ENCODE measurements at regions not wholly inside any gene's neighbourhood (a gene's known extent, or its start where the extent isn't known, plus 50 kb on each side); places are given as distances from the start of the nearest gene placed in this dataset.
"Not testable (repeated sequence)": the region's sequence is repeated elsewhere in the genome, so short reads cannot be mapped to it uniquely, and the experiment has no call there.

DNA sequence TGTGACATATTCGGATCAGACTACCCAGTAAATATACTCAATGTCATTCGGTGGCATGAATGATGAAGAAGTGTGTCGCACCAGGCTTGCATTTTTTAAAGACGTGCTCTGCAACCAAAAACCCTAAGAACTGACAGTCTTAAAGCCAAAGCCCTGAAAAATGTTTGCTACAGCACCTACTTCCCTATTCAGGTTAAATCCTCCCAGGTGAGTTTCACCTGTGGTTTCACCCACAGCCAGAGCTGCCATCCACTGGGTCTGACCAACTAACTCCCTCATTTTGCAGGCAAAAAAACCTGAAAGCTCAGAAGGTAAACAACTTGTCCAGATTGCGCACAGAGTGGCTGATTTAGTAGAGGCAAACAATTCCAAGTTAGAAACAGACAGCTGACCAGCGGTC, 222.3 kb upstream of the MGAT5 start:
- TF ChIP-seq, protein P1, sequence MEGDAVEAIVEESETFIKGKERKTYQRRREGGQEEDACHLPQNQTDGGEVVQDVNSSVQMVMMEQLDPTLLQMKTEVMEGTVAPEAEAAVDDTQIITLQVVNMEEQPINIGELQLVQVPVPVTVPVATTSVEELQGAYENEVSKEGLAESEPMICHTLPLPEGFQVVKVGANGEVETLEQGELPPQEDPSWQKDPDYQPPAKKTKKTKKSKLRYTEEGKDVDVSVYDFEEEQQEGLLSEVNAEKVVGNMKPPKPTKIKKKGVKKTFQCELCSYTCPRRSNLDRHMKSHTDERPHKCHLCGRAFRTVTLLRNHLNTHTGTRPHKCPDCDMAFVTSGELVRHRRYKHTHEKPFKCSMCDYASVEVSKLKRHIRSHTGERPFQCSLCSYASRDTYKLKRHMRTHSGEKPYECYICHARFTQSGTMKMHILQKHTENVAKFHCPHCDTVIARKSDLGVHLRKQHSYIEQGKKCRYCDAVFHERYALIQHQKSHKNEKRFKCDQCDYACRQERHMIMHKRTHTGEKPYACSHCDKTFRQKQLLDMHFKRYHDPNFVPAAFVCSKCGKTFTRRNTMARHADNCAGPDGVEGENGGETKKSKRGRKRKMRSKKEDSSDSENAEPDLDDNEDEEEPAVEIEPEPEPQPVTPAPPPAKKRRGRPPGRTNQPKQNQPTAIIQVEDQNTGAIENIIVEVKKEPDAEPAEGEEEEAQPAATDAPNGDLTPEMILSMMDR (conservative IDR thresholded peaks at IDR 0.05; ENCODE audit: low read length), result no peak
- TF ChIP-seq EZH2phosphoT487 (IDR thresholded peaks at IDR 0.05; ENCODE audit: borderline replicate concordance, low read depth, low read length), result no peak
- H3K27ac ChIP-seq (ENCODE audit: low read depth, low read length, poor library complexity, severe bottlenecking), result no peak overlapping the region
- H3K4me3 ChIP-seq (ENCODE audit: low read depth, low read length, poor library complexity, severe bottlenecking), result no peak overlapping the region
- POLR2A ChIA-PET, result no interaction called here
- no peaks in the 10 kb centered on the region for H3K79me2 ChIP-seq (ENCODE audit: insufficient read depth, low read depth, low read length)
- intact Hi-C loops (cut with micrococcal nuclease; ENCODE audit: unreplicated experiment), result no loop called here
- no peaks in the 10 kb centered on the region for H3K9me3 ChIP-seq (ENCODE audit: low read length)
- CTCF ChIA-PET (ENCODE audit: unreplicated experiment), result no interaction called here
- H3K9me2 ChIP-seq (ENCODE audit: insufficient read depth, low read length), result no peaks in the 10 kb centered on the region
- no peaks in the 10 kb centered on the region for H4K20me1 ChIP-seq (ENCODE audit: insufficient read depth, low read length)
- no peaks in the 10 kb centered on the region for H3K4me1 ChIP-seq (ENCODE audit: insufficient read depth, low read length, poor library complexity, severe bottlenecking)
- no peak for DNase-seq (ENCODE audit: low spot score)
- BruUV-seq (replicated peaks), result no TSS peak
- H2AFZ ChIP-seq (ENCODE audit: low read length), result no peak overlapping the region
- H3K4me2 ChIP-seq (ENCODE audit: low read length), result no peak overlapping the region
- no peaks in the 10 kb centered on the region for H3K36me3 ChIP-seq (ENCODE audit: insufficient read depth, low read length)

DNA sequence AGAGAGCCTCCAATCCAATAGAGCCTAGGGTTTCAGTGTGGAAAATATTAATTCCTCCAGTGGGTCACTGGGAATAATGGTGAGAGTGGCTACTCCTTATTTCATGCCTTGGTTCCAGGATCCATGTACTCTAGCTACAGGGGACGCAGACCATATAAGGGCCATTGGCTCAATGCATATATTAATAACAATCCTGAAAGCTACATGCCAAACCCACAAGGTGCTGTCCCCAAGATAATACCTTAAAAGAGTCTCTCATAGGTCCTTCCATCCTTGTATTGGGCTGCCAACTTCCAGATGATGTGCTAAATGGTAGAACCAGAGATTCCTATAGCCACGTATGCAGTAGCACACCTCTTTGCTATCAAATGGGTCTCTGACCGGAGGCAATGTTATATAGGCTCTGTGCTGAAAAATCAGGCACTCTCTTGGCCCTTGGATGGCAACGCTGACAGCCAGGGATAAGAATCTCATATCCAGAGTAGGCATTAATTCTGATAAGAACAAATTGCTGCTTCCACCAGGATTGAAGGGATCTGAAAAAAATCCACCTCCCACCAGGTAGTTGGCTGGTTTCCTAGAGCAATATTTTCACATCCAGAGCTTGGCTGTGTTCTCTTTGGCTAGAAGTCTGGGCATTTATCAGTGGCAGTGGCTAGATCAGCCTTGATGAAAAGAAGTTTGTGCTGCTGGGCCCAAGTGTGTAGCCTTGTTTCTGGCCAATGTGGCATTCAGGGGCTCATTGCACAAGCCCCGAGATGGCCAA, 218.1 kb upstream of the MGAT5 start:
- no peak for DNase-seq (ENCODE audit: low spot score)
- ChIA-PET POLR2A (no interaction called here), CTCF (ENCODE audit: unreplicated experiment) (no interaction called here)
- no peak overlapping the region for H3K4me2 ChIP-seq (ENCODE audit: low read length)
- no peaks in the 10 kb centered on the region for H4K20me1 ChIP-seq (ENCODE audit: insufficient read depth, low read length)
- no peaks in the 10 kb centered on the region for H3K9me2 ChIP-seq (ENCODE audit: insufficient read depth, low read length)
- H2AFZ ChIP-seq (ENCODE audit: low read length), result no peak overlapping the region
- peaks cover 19% of the 10 kb centered on the region for H3K9me3 ChIP-seq (ENCODE audit: low read length)
- H3K27ac ChIP-seq (ENCODE audit: low read depth, low read length, poor library complexity, severe bottlenecking), result no peak overlapping the region
- H3K36me3 ChIP-seq (ENCODE audit: insufficient read depth, low read length), result no peaks in the 10 kb centered on the region
- H3K4me1 ChIP-seq (ENCODE audit: insufficient read depth, low read length, poor library complexity, severe bottlenecking), result peaks cover 18% of the 10 kb centered on the region
- no peak for TF ChIP-seq EZH2phosphoT487 (IDR thresholded peaks at IDR 0.05; ENCODE audit: borderline replicate concordance, low read depth, low read length)
- TF ChIP-seq, protein P1 (conservative IDR thresholded peaks at IDR 0.05; ENCODE audit: low read length), result no peak
- BruUV-seq (replicated peaks), result no TSS peak
- no peaks in the 10 kb centered on the region for H3K79me2 ChIP-seq (ENCODE audit: insufficient read depth, low read depth, low read length)
- intact Hi-C loops (cut with micrococcal nuclease; ENCODE audit: unreplicated experiment), result no loop called here
- no peak overlapping the region for H3K4me3 ChIP-seq (ENCODE audit: low read depth, low read length, poor library complexity, severe bottlenecking)

DNA sequence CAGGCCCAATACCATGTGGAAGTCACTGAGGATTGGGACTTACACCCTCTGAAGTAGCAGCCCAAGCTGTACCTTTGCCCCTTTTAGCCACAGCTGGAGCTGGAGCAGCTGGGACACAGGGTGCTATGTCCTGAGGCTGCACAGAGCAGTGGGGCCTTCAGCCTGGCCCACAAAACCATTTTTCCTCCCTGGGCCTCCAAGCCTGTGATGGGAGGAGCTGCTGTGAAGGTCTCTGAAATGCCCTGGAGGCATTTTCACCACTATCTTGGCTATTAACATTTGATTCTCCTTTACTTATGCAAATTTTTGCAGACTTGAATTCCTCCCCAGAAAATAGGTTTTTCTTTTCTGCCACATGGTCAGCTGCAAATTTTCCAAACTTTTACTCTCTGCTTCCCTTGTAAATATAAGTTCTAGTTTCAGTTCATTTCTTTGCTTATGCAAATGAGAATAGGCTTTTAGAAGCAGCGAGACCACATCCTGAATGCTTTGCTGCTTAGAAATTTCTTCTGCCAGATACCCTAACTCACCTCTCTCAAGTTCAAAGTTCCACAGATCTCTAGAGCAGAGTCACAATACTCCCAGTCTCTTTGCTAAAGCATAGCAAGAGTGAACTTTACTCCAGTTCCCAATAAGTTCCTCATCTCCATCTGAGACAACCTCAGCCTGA, 213.8 kb upstream of the MGAT5 start:
- TF ChIP-seq EZH2phosphoT487 (IDR thresholded peaks at IDR 0.05; ENCODE audit: borderline replicate concordance, low read depth, low read length), result no peak
- TF ChIP-seq, protein P1 (conservative IDR thresholded peaks at IDR 0.05; ENCODE audit: low read length), result no peak
- H4K20me1 ChIP-seq (ENCODE audit: insufficient read depth, low read length), result no peaks in the 10 kb centered on the region
- ChIA-PET CTCF (ENCODE audit: unreplicated experiment) (no interaction called here), POLR2A (no interaction called here)
- H3K9me3 ChIP-seq (ENCODE audit: low read length), result peaks cover 25% of the 10 kb centered on the region
- H3K9me2 ChIP-seq (ENCODE audit: insufficient read depth, low read length), result no peaks in the 10 kb centered on the region
- no peaks in the 10 kb centered on the region for H3K36me3 ChIP-seq (ENCODE audit: insufficient read depth, low read length)
- peak overlapping the region; percentile 28 for H3K4me3 ChIP-seq (ENCODE audit: low read depth, low read length, poor library complexity, severe bottlenecking)
- H3K4me2 ChIP-seq (ENCODE audit: low read length), result peak overlapping the region; percentile 21
- H3K4me1 ChIP-seq (ENCODE audit: insufficient read depth, low read length, poor library complexity, severe bottlenecking), result peaks cover 34% of the 10 kb centered on the region
- no TSS peak for BruUV-seq (replicated peaks)
- intact Hi-C loops (cut with micrococcal nuclease; ENCODE audit: unreplicated experiment), result no loop called here
- DNase-seq (ENCODE audit: low spot score), result peak; percentile 40
- peak overlapping the region; percentile 44 for H3K27ac ChIP-seq (ENCODE audit: low read depth, low read length, poor library complexity, severe bottlenecking)
- peak overlapping the region; percentile 37; the same call in 1 of the 2 replicates for H2AFZ ChIP-seq (ENCODE audit: low read length)
- H3K79me2 ChIP-seq (ENCODE audit: insufficient read depth, low read depth, low read length), result no peaks in the 10 kb centered on the region

DNA sequence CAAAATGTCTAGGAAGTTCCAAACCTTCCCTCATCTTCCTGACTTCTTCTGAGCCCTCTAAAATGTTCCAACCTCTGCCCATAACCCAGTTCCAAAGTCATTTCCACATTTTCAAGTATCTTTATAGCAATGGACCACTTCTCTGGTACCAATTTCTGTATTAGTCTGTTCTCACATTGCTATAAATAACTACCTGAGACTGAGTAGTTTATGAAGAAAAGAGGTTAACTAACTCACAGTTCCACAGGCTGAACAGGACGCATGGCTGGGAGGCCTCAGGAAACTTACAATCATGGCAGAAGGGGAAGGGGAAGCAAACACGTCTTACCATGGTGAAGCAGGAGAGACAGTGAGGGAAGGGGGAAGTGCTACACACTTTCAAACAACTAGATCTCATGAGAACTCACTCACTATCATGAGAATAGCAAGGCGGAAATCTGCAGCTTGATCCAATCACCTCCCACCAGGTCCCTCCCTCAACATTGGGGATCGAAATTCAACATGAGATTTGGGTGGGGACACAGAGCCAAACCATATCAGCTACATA, 213.2 kb upstream of the MGAT5 start:
- intact Hi-C loops (cut with micrococcal nuclease; ENCODE audit: unreplicated experiment); CTCF ChIA-PET (ENCODE audit: unreplicated experiment); H3K9me2 ChIP-seq (ENCODE audit: insufficient read depth, low read length); POLR2A ChIA-PET; H3K79me2 ChIP-seq (ENCODE audit: insufficient read depth, low read depth, low read length); H3K36me3 ChIP-seq (ENCODE audit: insufficient read depth, low read length); H4K20me1 ChIP-seq (ENCODE audit: insufficient read depth, low read length); DNase-seq (ENCODE audit: low spot score); BruUV-seq (replicated peaks): not testable (repeated sequence)
- H3K27ac ChIP-seq (ENCODE audit: low read depth, low read length, poor library complexity, severe bottlenecking), result peak overlapping the region; percentile 44
- peaks cover 34% of the 10 kb centered on the region for H3K4me1 ChIP-seq (ENCODE audit: insufficient read depth, low read length, poor library complexity, severe bottlenecking)
- peaks cover 25% of the 10 kb centered on the region for H3K9me3 ChIP-seq (ENCODE audit: low read length)
- H3K4me3 ChIP-seq (ENCODE audit: low read depth, low read length, poor library complexity, severe bottlenecking), result peak overlapping the region; percentile 28
- peak overlapping the region; percentile 37; the same call in 1 of the 2 replicates for H2AFZ ChIP-seq (ENCODE audit: low read length)
- H3K4me2 ChIP-seq (ENCODE audit: low read length), result peak overlapping the region; percentile 21; the same call in 1 of the 2 replicates
